Activated CD8-positive, alpha-beta memory T cell treated with anti-CD3 and anti-CD28 coated beads for 36 hours (primary cell): ENCODE measurements at regions not wholly inside any gene's neighbourhood (a gene's known extent, or its start where the extent isn't known, plus 50 kb on each side); places are given as distances from the start of the nearest gene placed in this dataset.

ENCODE experiments used
- CTCF ChIA-PET: fragments of 350-600 bp; sonication (Branson Sonifier 250); formaldehyde crosslinking; loops from one replicate; lab custom pipeline; 2021; ENCODE audit warnings: antibody characterized with exemption; lab: Charles Lee
- POLR2A ChIA-PET: fragments of 350-600 bp; sonication (Branson Sonifier 250); formaldehyde crosslinking; loops from one replicate; lab custom pipeline; 2021; ENCODE audit warnings: antibody characterized with exemption; lab: Charles Lee

DNA sequence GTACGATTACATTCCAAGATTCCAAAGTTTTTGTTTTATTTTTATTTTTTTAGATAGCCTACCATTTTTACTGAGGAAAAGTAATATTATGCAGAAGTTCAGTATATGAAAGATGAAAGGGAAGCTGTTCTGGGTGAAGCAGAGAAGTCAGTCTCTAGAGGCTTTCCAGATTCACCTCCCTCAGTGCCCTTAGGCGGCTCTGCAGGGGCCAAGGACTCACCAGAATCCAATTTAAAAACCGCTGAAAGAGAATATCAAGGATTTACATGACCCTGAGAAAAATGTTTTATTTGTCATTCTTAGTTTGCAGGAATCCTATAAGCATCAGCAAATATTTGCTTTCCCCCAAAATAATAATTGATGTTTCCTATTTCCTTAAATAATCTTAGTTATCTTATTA, 1084.6 kb upstream of the ARRDC3 start:
- POLR2A ChIA-PET = no interaction called here
- CTCF ChIA-PET = no interaction called here

DNA sequence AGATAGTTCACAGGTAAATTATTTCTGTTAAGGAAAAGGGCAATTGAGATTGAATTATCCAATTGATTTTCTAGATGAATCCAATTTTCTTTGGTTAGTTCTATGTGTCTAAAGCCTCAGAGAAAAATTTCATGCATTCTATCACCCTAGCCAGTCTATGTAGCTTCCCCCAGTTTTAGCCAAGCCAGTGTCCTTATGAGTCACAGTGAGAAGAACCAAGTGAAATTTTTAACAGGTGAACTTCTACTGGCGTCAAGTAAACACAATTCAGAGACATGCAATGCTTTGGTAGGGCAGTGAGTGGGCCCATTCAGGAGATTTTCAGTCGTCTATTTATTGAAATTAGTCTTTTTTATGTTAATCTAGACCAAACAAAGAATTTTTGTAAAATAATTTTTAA, 1077.4 kb upstream of the ARRDC3 start:
- POLR2A ChIA-PET = no interaction called here
- CTCF ChIA-PET = no interaction called here

DNA sequence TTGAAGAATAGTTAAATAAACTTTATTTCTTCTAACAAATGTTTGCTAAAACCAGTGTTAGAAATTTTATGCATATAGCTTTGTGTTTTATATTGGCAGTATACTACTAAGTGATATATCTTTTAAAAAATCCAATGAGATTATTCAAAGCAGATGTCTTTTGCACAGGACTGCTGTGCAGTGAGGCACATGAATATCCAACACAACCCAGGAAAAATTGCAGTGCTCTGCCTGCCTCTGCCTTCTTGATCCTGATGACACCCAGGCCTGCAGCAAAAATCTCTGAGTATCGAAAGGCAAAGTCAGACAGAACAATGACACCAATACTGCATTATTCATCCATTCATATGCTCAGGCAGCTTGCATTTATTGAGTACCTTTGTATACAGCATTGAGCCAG, 1076.5 kb upstream of the ARRDC3 start:
- ChIA-PET CTCF (no interaction called here), POLR2A (no interaction called here)

DNA sequence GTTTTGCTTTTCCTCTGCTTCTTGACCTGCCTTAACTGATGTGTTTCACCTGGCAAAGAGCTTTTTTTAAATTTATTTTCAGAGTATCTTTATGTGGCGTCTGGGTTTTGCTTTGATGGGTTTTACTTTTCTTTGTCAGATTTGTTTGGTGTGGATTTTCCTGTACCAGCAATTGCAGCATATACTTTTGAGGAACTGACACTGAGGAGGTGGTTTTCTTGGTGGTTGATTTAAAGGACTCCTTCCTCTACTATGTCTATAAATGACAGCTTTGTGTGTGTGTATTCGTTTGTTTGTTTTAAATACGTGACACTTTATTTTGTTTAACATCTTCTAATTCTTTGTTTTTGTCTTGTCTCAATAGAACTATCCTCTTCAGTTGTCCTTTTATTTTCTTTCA, 1071.9 kb upstream of the ARRDC3 start:
- ChIA-PET CTCF (no interaction called here), POLR2A (no interaction called here)

- CTCF ChIA-PET = no interaction called here
Observed at GRCh38 chr5:92444888-92445287, 1061.8 kb upstream of the ARRDC3 start.

DNA sequence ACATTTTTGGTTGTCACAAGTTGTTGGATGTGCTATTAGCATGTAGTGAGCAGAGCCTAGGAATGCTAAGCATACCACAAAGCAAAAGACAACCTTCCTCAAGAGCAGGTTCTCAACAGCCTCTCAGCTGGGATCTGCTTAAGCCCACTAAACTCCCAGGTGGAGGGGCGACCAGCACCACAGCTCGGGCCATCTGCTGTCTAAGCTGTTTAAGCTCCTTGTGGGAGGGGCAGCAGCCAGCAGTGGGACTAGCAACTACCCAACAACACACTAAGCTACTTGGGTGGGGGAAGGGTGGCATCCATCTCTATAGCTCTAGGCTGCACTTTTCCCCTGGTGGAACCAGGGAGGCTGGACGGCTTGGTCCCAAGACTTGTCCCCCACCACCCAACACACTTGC, 1052.7 kb upstream of the ARRDC3 start:
- POLR2A ChIA-PET = no interaction called here
- CTCF ChIA-PET = no interaction called here

More at GRCh38 chr5:92444888-92445287, 1061.8 kb upstream of the ARRDC3 start:
- POLR2A ChIA-PET = no interaction called here

DNA sequence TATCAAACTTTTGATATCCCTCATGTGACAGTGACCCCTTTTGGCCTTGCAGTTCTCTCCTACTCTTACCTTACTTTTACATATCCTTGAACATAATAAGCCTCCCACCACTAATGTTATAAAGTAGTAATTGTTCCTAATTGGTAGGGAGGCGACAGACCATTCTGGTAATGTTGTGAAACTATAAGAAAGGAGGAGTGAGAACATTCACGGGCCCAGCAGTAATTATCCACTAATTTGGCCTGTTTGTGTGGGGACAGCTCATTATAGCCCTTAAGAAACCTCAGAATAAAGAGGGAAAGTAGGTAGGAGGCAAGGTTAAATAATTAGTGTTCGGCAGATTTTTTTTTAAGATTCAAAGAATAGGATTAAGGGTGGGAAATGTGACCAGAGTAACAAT, 1046.5 kb upstream of the ARRDC3 start:
- POLR2A ChIA-PET = no interaction called here
- CTCF ChIA-PET = no interaction called here

GRCh38 chr5:92428415-92428814, 1045.3 kb upstream of the ARRDC3 start:
- CTCF ChIA-PET = no interaction called here
- POLR2A ChIA-PET = no interaction called here

DNA sequence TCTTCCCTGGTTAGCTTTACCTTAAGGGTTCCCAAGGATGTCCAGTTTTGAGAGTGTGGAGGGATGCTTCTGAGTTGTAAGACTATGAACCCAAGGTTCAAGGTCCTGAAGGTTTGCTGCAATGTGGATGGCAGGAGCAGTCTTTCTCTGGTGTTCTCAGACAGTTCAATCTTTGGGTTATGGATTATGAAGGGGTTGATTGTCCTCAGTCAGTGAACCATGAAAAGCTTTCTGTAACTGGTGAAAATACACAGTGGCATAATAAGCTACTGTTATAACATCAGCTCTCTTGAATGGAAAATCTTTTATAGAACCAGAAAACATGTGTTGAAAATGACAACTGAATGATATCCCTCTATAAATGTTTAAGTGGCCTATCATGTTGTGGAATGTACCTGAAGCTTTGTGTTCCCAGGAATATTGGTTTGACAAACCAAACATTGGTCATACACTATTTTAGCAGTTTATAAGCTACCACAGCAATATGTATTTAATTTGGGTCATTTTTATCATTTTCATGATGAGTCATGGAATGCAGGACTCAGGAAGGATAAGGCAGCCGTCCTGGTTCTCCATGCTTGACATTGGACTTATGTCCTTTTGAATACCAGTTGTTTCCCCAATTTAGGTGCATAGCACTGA, 1041.8 kb upstream of the ARRDC3 start:
- POLR2A ChIA-PET = no interaction called here

GRCh38 chr5:92421942-92422341, 1038.8 kb upstream of the ARRDC3 start:
- POLR2A ChIA-PET = no interaction called here
- CTCF ChIA-PET = no interaction called here

More for the DNA sequence above, 1041.8 kb upstream of the ARRDC3 start:
- CTCF ChIA-PET = no interaction called here

GRCh38 chr5:92421196-92421595, 1038.1 kb upstream of the ARRDC3 start:
- ChIA-PET CTCF (no interaction called here), POLR2A (no interaction called here)

DNA sequence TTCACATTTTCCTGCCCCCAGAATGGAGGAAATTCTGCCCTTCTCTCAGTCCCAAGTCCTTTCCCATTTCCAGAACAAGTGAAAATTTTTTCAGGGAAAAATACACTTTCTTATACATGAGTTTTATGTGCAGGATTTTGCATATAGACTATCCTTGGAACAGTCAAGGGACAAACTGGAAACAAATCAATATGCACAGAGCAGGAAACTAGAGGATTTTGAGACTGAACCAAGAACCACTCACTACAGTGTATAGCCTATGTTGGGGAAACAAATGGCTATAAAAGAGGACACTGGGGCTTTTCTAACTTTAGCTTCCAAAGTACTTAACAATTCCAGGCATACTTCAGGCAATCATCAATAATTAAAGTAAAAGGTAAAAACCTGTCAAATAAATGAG, 1036.1 kb upstream of the ARRDC3 start:
- CTCF ChIA-PET = no interaction called here
- POLR2A ChIA-PET = no interaction called here

GRCh38 chr5:92418341-92418740, 1035.2 kb upstream of the ARRDC3 start:
- CTCF ChIA-PET = no interaction called here
- POLR2A ChIA-PET = no interaction called here

GRCh38 chr5:92409134-92409533, 1026.0 kb upstream of the ARRDC3 start:
- ChIA-PET CTCF (no interaction called here), POLR2A (no interaction called here)

DNA sequence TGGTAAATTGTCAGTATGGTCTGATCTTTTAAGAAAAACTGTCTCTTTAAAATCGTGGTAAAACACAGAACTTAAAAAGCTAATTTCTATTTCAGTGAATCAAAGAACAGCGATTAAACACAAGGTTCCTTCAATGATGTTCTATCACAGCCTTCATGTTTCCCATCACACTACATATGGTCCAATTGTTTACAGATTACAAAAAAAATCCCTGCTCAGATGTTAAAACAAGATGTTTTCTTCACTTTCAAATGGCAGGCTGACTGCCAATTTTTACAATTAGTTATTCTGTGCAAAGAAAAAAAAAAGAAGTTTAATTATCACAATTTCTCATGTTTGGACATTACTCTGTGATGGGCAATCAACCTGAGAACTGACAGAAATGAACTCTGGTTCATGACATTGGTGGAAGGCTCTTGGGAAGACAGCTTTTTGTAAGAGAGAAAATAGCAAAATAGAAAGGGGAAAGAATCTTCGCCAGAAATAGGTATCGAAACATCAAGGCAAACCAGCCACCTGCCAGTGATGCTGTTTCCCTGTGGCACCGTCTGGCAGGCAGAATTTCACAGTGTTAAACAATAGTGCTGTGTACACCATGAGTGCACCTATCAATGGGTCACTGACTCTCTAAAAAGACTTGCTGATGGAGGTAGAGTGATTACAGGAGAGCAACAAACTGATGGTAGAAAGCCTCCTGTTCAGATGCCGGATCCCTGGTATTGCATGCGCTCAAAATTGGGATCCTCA, 1020.0 kb upstream of the ARRDC3 start:
- POLR2A ChIA-PET = no interaction called here

GRCh38 chr5:92402045-92402444, 1018.9 kb upstream of the ARRDC3 start:
- ChIA-PET CTCF (no interaction called here), POLR2A (no interaction called here)

More for the DNA sequence above, 1020.0 kb upstream of the ARRDC3 start:
- CTCF ChIA-PET = no interaction called here

GRCh38 chr5:92401492-92401891, 1018.4 kb upstream of the ARRDC3 start:
- POLR2A ChIA-PET = no interaction called here
- CTCF ChIA-PET = no interaction called here

- POLR2A ChIA-PET = no interaction called here
- CTCF ChIA-PET = no interaction called here
Observed at GRCh38 chr5:92394936-92395335, 1011.8 kb upstream of the ARRDC3 start.

GRCh38 chr5:92390657-92391056, 1007.5 kb upstream of the ARRDC3 start:
- CTCF ChIA-PET = no interaction called here
- POLR2A ChIA-PET = no interaction called here

DNA sequence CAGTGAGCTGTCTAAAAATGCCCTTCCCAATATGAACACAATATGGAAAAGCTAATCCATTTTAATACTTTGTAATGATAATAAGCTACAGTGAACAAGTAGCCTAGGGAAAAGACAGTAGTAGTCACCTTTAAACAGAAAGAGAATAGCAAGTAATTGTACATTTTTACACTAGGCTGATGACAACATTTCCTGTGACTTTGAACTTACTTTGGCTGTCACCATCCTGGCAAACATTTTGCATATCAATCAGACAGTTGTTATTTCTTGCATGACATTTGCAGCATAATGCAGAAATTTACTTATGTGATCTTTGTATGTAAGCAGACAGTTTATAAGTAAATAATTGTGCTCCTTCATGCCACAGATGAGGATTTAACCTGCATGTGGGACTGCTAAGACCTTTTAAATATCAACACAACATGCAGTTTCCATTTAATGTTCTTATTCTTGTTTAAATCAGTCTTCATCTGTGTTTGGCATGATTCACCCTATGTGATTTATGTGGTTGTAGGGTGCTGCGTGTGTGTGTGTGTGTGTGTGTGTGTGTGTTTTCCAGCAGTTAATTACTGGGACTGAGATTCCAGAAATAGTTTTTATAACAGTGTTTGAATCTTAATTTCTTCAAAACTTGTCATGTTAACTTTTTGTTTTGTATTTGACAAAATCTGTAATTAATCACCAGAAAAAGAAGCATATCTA, 997.1 kb upstream of the ARRDC3 start:
- ChIA-PET CTCF (no interaction called here), POLR2A (no interaction called here)
